ENCODE measurements at regions not wholly inside any gene's neighbourhood (a gene's known extent, or its start where the extent isn't known, plus 50 kb on each side); places are given as distances from the start of the nearest gene placed in this dataset.
"Not testable (repeated sequence)": the region's sequence is repeated elsewhere in the genome, so short reads cannot be mapped to it uniquely, and the experiment has no call there.

GRCh38 chr9:62860939-62861860 is 1671.4 kb downstream of the SPATA31A7 start:
- H3K4me2 ChIP-seq (ENCODE audit: insufficient read depth in 1 of 2, low read depth in 2 of 2, low read length in 2 of 2); FAIRE-seq; H3K4ac ChIP-seq (replicated peaks; ENCODE audit: insufficient read length, low read depth, low read length); H3K23me2 ChIP-seq (ENCODE audit: low read depth, low read length); H2AFZ ChIP-seq (ENCODE audit: low read length); H4K20me1 ChIP-seq (replicated peaks in 1 of 2; ENCODE audit: control insufficient read depth in 1 of 2, insufficient read depth in 2 of 2, low read length in 2 of 2); H3K4me1 ChIP-seq (replicated peaks in 1 of 4; ENCODE audit: control insufficient read depth in 3 of 4, insufficient read depth in 4 of 4, low read length in 3 of 4); H4K8ac ChIP-seq (ENCODE audit: extremely low read depth, insufficient read depth, low read length); H3K27ac ChIP-seq (ENCODE audit: low read depth, low read length); H2BK15ac ChIP-seq (ENCODE audit: low read length); H3K79me1 ChIP-seq (ENCODE audit: low read depth, low read length); H3K36me3 ChIP-seq (ENCODE audit: control insufficient read depth in 2 of 4, insufficient read depth in 4 of 4, low read length in 3 of 4); H2BK12ac ChIP-seq (ENCODE audit: low read depth, low read length); H3K9ac ChIP-seq (replicated peaks in 1 of 4; ENCODE audit: extremely low read depth in 1 of 4, low read depth in 3 of 4, low read length in 3 of 4); H3K23ac ChIP-seq (ENCODE audit: insufficient read length); H3K79me2 ChIP-seq (ENCODE audit: control insufficient read depth in 1 of 2, insufficient read depth in 2 of 2, low read length in 2 of 2); H2BK20ac ChIP-seq (ENCODE audit: low read length); H2BK120ac ChIP-seq (replicated peaks; ENCODE audit: low read depth, low read length); H4K5ac ChIP-seq (ENCODE audit: insufficient read length, low read depth, low read length); H3K14ac ChIP-seq (ENCODE audit: insufficient read length); POLR2A ChIA-PET (ENCODE audit: partially characterized antibody); H2BK5ac ChIP-seq (ENCODE audit: low read depth, low read length); H3K56ac ChIP-seq (replicated peaks; ENCODE audit: insufficient read length, low read depth, low read length); H2AK5ac ChIP-seq (ENCODE audit: low read depth, low read length); H3K18ac ChIP-seq (ENCODE audit: extremely low read depth, low read length); H3K4me3 ChIP-seq (ENCODE audit: extremely low read depth in 1 of 4, insufficient read depth in 2 of 4, low read depth in 3 of 4, low read length in 4 of 4); H3K9me3 ChIP-seq (ENCODE audit: insufficient read depth in 2 of 2, low read depth in 1 of 2, low read length in 1 of 2); DNase-seq (ENCODE audit: low read depth in 1 of 2, low spot score in 2 of 2); CTCF ChIA-PET (ENCODE audit: partially characterized antibody); H4K91ac ChIP-seq (replicated peaks; ENCODE audit: insufficient read length, low read length): not testable (repeated sequence)
- peaks cover 14 to 47% (median 36%) of the 10 kb centered on the region in 4 experiments for H3K27me3 ChIP-seq (replicated peaks in 1 of 4; ENCODE audit: control insufficient read depth in 3 of 4, extremely low read depth in 1 of 4, insufficient read depth in 3 of 4, low read length in 3 of 4)
- WGBS, 2 experiments (ENCODE audit: extremely low coverage in 1 of 2, insufficient coverage in 1 of 2, insufficient read length in 1 of 2, insufficient replicate concordance in 2 of 2, low coverage in 1 of 2, low lambda C conversion rate in 2 of 2, missing lambda C conversion rate in 1 of 2), result 84% methylated on average over 11 of the region's 11 CpGs; no CpG with 5 or more reads in 1 of the 2 experiments

- H3K56ac ChIP-seq (replicated peaks; ENCODE audit: insufficient read length, low read depth, low read length); H2BK120ac ChIP-seq (replicated peaks; ENCODE audit: low read depth, low read length); H2BK15ac ChIP-seq (ENCODE audit: low read length); H2AK5ac ChIP-seq (ENCODE audit: low read depth, low read length); H2BK12ac ChIP-seq (ENCODE audit: low read depth, low read length); H3K18ac ChIP-seq (ENCODE audit: extremely low read depth, low read length); H3K4me3 ChIP-seq (ENCODE audit: extremely low read depth in 1 of 4, insufficient read depth in 2 of 4, low read depth in 3 of 4, low read length in 4 of 4); FAIRE-seq; H2BK20ac ChIP-seq (ENCODE audit: low read length); H4K91ac ChIP-seq (replicated peaks; ENCODE audit: insufficient read length, low read length); H2AFZ ChIP-seq (ENCODE audit: low read length); POLR2A ChIA-PET (ENCODE audit: partially characterized antibody); H3K4ac ChIP-seq (replicated peaks; ENCODE audit: insufficient read length, low read depth, low read length); H2BK5ac ChIP-seq (ENCODE audit: low read depth, low read length); H4K5ac ChIP-seq (ENCODE audit: insufficient read length, low read depth, low read length); H3K4me1 ChIP-seq (replicated peaks in 1 of 4; ENCODE audit: control insufficient read depth in 3 of 4, insufficient read depth in 4 of 4, low read length in 3 of 4); H3K23me2 ChIP-seq (ENCODE audit: low read depth, low read length); H3K4me2 ChIP-seq (ENCODE audit: insufficient read depth in 1 of 2, low read depth in 2 of 2, low read length in 2 of 2); DNase-seq (ENCODE audit: low read depth in 1 of 2, low spot score in 2 of 2); H3K14ac ChIP-seq (ENCODE audit: insufficient read length); H4K8ac ChIP-seq (ENCODE audit: extremely low read depth, insufficient read depth, low read length); H3K79me1 ChIP-seq (ENCODE audit: low read depth, low read length); CTCF ChIA-PET (ENCODE audit: partially characterized antibody); H3K79me2 ChIP-seq (ENCODE audit: control insufficient read depth in 1 of 2, insufficient read depth in 2 of 2, low read length in 2 of 2); H3K27ac ChIP-seq (ENCODE audit: low read depth, low read length); H3K23ac ChIP-seq (ENCODE audit: insufficient read length); H4K20me1 ChIP-seq (replicated peaks in 1 of 2; ENCODE audit: control insufficient read depth in 1 of 2, insufficient read depth in 2 of 2, low read length in 2 of 2); H3K36me3 ChIP-seq (ENCODE audit: control insufficient read depth in 2 of 4, insufficient read depth in 4 of 4, low read length in 3 of 4); H3K9ac ChIP-seq (replicated peaks in 1 of 4; ENCODE audit: extremely low read depth in 1 of 4, low read depth in 3 of 4, low read length in 3 of 4); H3K9me3 ChIP-seq (ENCODE audit: insufficient read depth in 2 of 2, low read depth in 1 of 2, low read length in 1 of 2): not testable (repeated sequence)
- WGBS, 2 experiments (ENCODE audit: extremely low coverage in 1 of 2, insufficient coverage in 1 of 2, insufficient read length in 1 of 2, insufficient replicate concordance in 2 of 2, low coverage in 1 of 2, low lambda C conversion rate in 2 of 2, missing lambda C conversion rate in 1 of 2), result 85% methylated on average over 2 of the region's 2 CpGs; no CpG with 5 or more reads in 1 of the 2 experiments
- H3K27me3 ChIP-seq (replicated peaks in 1 of 4; ENCODE audit: control insufficient read depth in 3 of 4, extremely low read depth in 1 of 4, insufficient read depth in 3 of 4, low read length in 3 of 4), result peaks cover 14 to 53% (median 39%) of the 10 kb centered on the region in 4 experiments
These were observed 1672.3 kb downstream of the SPATA31A7 start for GRCh38 chr9:62862180-62862579.
